IPS DF 19.7 (cell line): ENCODE measurements at regions not wholly inside any gene's neighbourhood (a gene's known extent, or its start where the extent isn't known, plus 50 kb on each side); places are given as distances from the start of the nearest gene placed in this dataset.

Experiments used
- DNase-seq: peaks from one replicate; pipeline ENCODE4 v3.0.0-alpha.2; 2013; ENCODE audit warnings: low read depth, low spot score

GRCh38 chr4:177569434-177569833 is 127.2 kb upstream of the AGA start:
- no peak for DNase-seq

DNA sequence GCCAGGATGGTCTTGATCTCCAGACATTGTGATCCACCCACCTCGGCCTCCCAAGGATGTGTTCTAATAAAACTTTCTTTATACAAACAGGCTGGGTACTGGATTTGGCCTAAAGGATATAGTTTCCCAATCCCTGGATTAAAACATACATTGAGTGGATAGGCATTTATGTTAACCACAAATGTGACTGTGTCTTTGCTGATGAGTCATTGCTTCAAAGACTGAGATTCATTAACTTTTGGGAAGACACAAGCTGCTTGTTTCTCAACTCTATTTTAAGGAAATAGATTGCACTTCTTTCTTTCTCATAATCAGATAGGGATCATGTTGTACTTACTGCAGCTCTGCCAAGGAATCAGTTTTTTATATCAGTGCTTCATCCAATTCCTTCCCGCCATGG is 131.3 kb upstream of the AGA start:
- no peak for DNase-seq

GRCh38 chr4:177574446-177574845 is 132.2 kb upstream of the AGA start:
- no peak for DNase-seq

DNA sequence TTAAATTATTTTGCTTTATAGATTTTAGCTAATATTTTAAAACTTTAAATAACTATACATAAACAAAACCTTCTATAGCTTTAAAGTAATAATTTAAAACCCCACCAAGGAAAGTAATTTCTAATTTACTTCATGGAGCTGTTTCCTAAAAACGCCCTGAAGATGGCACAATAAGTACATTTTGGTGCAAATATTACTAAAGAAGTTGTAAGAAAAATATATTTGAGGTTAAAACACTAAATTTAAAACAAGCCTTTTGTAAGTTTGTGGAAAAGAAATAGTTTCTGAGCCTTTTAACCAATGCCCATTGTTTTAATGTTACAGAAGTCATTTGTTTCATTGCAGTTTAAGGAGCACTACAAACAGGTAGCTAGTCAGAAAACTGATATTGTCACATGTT is 137.4 kb upstream of the AGA start:
- no peak for DNase-seq

- no peak for DNase-seq
These were observed 140.8 kb upstream of the AGA start for GRCh38 chr4:177582992-177583391.

- DNase-seq, result no peak
These were observed 145.8 kb upstream of the AGA start for GRCh38 chr4:177587989-177588388.

DNA sequence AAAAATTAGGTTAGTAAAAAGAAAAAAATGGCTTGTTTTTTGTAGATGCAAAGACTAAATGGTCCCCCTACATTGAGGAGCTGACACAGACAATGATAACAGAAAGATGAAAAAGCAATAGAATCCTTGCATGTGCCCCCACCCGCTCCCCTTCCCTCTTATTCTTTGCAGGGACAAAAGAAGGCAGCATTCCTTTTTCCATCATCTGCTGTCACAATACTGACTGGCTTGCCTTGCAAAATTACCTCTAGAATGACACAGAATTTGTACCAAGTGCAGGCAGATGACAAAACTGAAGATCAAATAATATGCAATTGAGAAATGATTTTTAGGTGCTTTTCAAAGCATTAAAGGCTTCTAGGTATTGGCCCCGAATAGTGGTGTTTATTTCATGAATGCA is 153.1 kb upstream of the AGA start:
- DNase-seq, result no peak

- peak; percentile 17 for DNase-seq
These were observed 153.8 kb upstream of the AGA start for GRCh38 chr4:177596035-177596434.

DNA sequence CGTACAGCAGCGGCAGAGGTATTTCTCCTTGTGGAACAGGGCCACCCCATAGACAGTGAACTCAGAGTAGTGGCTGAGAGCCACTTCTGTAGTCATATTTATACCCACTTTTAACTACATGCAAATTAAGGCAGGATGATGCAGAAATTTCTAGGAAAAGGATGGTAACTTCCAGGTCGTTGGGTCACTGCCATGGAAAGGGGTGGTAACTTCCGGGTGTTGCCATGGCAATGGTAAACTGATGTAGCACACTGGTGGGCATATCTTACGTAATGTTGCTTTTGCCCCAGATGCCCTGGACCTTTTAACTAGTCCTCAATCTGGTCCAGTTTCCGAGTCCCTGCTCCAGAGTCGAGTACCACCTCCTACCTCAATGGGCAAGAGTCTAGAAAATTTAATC is 154.8 kb upstream of the AGA start:
- DNase-seq, result no peak

DNA sequence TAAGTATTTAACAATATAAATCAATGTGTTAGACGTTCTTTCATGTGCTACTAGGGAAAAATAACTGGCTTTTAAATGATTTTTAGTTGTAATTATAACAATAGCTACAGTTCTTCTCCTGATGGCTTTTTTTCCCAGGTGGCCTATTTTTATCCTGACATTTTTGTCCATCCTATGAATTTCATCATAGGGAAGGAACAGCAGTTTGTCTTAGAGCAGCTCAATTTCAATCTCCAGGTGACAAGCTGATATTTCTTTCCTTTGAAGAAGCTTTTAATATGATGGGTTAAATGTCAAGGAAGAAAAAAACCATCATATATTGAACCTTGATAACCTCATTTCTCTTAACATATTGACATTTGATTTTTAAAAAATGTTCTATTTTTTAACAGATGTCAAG is 163.0 kb upstream of the AGA start:
- DNase-seq, result no peak

DNA sequence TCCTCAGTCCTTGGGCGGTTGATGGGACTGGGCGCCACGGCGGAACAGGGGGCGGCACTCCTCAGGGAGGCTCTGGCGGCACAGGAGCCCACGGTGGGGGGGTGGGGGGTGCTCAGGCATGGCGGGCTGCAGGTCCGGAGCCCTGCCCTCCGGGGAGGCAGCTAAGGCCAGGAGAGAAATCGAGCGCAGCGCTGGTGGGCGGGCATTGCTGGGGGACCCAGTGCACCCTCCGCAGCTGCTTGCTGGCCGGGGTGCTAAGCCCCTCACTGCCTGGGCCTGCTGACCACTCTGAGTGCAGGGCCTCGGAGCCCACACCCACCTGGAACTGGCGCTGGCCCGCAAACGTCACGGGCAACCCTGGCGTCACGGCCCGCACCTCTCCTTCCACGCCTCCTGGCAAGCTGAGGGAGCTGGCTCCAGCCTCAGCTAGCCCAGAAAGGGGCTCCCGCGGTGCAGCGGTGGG is 164.9 kb upstream of the AGA start:
- DNase-seq, result no peak

DNA sequence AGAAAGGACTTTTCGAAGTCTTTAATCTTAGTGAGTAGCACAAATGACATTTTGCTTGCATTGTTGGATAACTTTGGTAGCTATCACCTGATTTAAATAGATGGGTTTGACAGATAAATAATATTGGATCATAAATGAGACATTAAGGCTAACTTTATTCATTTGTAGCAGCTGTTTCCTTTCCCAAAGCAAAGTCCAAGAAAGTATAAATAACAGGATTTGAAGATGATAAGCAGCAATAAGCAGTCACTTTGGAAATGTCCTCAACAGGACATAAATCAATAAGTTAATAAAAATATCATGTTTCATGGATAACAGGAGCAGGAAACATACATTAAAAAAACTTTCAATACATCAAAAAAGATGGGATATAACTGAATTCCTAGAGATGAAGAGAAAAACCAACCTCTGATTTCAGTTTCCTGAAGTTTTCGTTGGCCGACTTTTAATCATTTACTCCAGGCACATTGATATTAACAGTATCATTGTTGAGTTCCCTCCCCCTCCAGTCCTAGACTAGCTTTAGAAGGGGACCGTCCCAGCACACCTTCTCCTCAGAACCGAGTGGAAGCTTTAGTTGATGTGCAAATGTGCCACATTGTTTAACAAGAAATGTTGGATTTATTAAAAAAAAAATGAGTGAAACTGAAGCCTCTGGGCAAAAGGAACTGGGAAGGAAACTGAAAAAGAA is 169.9 kb upstream of the AGA start:
- no peak for DNase-seq

- DNase-seq, result no peak
These were observed 170.4 kb upstream of the AGA start for GRCh38 chr4:177612684-177613083.

DNA sequence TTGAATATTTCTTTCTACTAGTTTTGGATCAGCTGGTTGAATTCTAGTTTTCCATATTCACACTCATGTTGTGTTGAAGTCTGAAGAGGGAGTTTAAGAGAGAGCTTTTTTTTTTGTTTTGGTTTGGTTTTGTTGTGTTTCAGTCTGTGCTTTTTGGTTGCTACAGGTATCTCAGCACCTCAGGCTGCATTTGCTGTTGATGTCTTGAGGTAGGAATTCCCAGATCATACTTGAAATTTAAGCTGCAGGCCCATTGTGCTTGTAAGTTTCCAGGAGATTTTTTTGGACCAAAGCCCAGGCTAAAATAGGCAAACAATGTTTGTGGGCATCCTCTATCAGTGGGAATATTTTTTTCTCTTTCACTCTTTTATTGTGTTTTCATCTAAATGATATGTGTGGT is 190.2 kb upstream of the AGA start:
- DNase-seq, result no peak

- peak; percentile 17 for DNase-seq
These were observed 196.6 kb upstream of the AGA start for GRCh38 chr4:177638871-177639270.

DNA sequence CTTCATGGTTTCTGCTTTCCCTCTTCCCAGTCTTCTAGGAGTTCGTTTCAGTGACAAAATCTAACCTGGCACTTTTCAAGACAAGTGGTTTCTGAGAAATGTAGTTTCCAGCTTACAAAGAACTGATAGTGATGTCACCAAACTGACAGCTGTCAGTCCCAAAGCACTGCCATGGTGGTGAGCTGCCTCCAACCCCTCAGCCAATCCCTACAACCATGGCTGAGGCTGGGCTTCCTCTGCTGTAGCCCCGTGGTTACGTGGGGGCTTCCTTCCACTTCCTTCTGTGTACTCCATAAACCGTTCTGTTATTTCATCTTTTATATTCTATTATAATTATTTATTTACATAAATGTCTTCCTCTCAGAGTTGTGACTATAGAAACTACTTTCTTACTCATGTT is 198.6 kb upstream of the AGA start:
- DNase-seq, result no peak

DNA sequence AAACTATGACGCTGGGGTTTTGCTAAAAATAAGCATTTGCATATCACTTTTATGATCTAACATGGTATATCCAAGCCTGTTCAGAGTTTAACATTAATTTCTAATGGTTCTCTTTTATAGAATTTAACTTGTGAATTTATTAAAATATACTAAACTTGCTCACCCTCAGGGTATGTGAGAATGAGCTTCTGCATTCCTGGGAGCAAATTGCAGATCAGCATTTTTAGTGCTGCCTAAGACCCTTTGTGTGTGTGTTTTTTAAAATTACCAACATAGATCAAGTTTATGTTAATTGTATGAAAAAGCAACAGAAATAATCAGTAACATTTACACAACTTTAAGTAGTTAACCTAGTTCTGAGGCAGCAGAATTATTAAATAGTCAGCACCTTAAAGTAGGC is 218.0 kb upstream of the AGA start:
- DNase-seq, result no peak

GRCh38 chr4:177667687-177668086 is 225.4 kb upstream of the AGA start:
- no peak for DNase-seq

DNA sequence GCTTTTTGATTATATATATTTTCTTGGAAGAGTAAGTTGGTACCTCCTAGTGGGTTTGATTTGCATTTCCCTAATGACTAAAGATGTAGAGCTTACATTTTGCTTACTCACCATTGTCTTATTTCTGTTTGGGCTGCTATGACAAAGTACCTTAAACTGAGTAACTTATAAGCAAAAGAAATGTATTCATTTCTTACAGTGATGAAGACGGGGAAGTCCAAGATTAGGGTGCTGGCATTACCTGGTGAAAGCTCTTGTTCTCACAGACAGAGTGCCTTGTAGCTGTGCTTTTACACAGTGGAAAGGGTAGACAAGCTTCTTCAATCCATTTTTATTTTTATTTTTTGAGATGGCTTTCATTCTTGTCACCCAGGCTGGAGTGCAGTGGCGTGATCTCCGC is 229.2 kb upstream of the AGA start:
- DNase-seq, result no peak

- DNase-seq, result no peak
These were observed 229.6 kb upstream of the AGA start for GRCh38 chr4:177671845-177672244.

- DNase-seq, result no peak
These were observed 231.8 kb upstream of the AGA start for GRCh38 chr4:177673985-177674489.

DNA sequence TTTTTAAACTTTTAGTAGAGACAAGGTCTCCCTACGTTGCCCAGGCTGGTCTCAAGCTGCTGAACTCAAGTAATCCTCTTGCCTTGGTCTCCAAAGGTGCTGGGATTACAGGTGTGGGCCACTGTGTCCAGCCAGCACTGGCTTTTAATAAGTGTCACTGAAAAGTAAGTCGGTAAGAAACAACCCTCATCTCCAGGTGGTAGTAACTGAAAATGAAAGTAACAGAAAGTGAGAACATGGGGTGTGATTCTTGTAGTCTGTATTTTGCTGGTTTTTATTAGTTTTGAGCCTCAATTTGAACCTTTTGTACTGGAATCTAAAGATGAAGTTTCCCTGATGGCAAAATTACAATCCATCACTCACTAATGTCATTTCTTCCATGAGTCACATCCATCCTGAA is 238.1 kb upstream of the AGA start:
- no peak for DNase-seq

DNA sequence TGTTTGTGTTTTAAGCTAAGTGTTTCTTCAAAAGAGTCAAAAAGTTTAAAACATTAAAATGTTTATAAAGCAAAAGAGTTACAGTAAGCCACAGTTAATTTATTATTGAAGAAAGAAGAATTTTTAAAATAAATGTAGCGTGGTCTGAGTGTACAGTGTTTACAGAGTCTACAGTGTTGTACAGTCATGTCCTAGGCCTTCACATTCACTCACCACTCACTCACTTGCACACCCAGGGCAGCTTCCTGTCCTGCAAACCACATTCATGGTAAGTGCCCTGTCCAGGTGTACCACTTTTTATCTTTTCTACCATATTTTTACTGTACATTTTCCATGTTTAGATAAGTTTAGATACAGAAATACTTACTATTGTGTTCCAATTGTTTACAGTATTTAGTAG is 239.7 kb upstream of the AGA start:
- DNase-seq, result no peak

DNA sequence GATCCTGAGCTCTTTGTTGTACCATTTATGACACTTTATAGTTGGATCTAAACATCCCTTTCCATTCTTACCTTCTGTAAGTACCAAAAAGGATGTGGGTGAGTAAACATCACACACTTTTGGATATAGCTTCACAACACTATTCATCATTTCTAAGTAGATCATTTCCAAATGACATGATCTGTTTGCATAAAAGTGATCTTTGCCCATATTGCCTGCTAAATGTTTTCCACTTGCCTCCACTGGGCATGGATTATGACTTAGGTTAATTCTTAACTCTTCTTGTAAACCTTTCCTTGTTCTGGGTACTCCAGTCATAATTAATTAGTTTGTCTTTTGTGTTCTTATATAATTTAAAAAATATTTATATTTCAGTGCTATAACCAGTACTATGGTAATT is 244.9 kb upstream of the AGA start:
- DNase-seq, result no peak
